ENCODE measurements at regions not wholly inside any gene's neighbourhood (a gene's known extent, or its start where the extent isn't known, plus 50 kb on each side); places are given as distances from the start of the nearest gene placed in this dataset.

GRCh38 chr13:32947411-32948276 is 68.6 kb upstream of the KL start:
- Mint-ChIP-seq H3K36me3 (ENCODE audit: insufficient read depth, unreplicated experiment) (no peaks in the 10 kb centered on the region), H3K4me1 (ENCODE audit: insufficient read depth, unreplicated experiment) (no peaks in the 10 kb centered on the region), H3K27me3 (ENCODE audit: insufficient read depth, unreplicated experiment) (no peaks in the 10 kb centered on the region), H3K4me3 (ENCODE audit: unreplicated experiment) (no peak overlapping the region), H3K9me3 (ENCODE audit: unreplicated experiment) (peaks cover 13% of the 10 kb centered on the region), H3K27ac (ENCODE audit: low read depth, unreplicated experiment) (no peak overlapping the region)
- no TSS peak for BruUV-seq (replicated peaks)
- DNase-seq (ENCODE audit: unreplicated experiment), result no peak
- POLR2A ChIA-PET, result interaction anchor here (1.2 kb wide), 1 partner anchor 9 kb away, joined by 3 read pairs; no protein-coding TSS in a partner anchor
- TF ChIP-seq CTCF (IDR thresholded peaks at IDR 0.05; ENCODE audit: unreplicated experiment), result no peak
- CTCF ChIA-PET, result no interaction called here
- intact Hi-C loops (cut with micrococcal nuclease), result no loop called here

- intact Hi-C loops (cut with micrococcal nuclease), result no loop called here
- Mint-ChIP-seq H3K27ac (ENCODE audit: low read depth, unreplicated experiment) (no peak overlapping the region), H3K4me1 (ENCODE audit: insufficient read depth, unreplicated experiment) (no peaks in the 10 kb centered on the region), H3K4me3 (ENCODE audit: unreplicated experiment) (no peak overlapping the region), H3K9me3 (ENCODE audit: unreplicated experiment) (peaks cover 12% of the 10 kb centered on the region), H3K27me3 (ENCODE audit: insufficient read depth, unreplicated experiment) (no peaks in the 10 kb centered on the region), H3K36me3 (ENCODE audit: insufficient read depth, unreplicated experiment) (no peaks in the 10 kb centered on the region)
- CTCF ChIA-PET, result no interaction called here
- TF ChIP-seq CTCF (IDR thresholded peaks at IDR 0.05; ENCODE audit: unreplicated experiment), result no peak
- POLR2A ChIA-PET, result no interaction called here
- BruUV-seq (replicated peaks), result no TSS peak
- no peak for DNase-seq (ENCODE audit: unreplicated experiment)
Observed at GRCh38 chr13:32949820-32950219, 66.4 kb upstream of the KL start.

GRCh38 chr13:32951580-32951979 is 64.6 kb upstream of the KL start:
- TF ChIP-seq CTCF (IDR thresholded peaks at IDR 0.05; ENCODE audit: unreplicated experiment), result no peak
- POLR2A ChIA-PET, result no interaction called here
- CTCF ChIA-PET, result interaction anchor here (0.7 kb wide), 1 partner anchor 95 kb away, joined by 3 read pairs; no protein-coding TSS in a partner anchor
- no peaks in the 10 kb centered on the region for H3K4me1 Mint-ChIP-seq (ENCODE audit: insufficient read depth, unreplicated experiment)
- H3K4me3 Mint-ChIP-seq (ENCODE audit: unreplicated experiment), result no peak overlapping the region
- H3K9me3 Mint-ChIP-seq (ENCODE audit: unreplicated experiment), result no peaks in the 10 kb centered on the region
- H3K36me3 Mint-ChIP-seq (ENCODE audit: insufficient read depth, unreplicated experiment), result no peaks in the 10 kb centered on the region
- intact Hi-C loops (cut with micrococcal nuclease), result no loop called here
- BruUV-seq (replicated peaks), result no TSS peak
- DNase-seq (ENCODE audit: unreplicated experiment), result no peak
- no peak overlapping the region for H3K27ac Mint-ChIP-seq (ENCODE audit: low read depth, unreplicated experiment)
- H3K27me3 Mint-ChIP-seq (ENCODE audit: insufficient read depth, unreplicated experiment), result peaks cover under 1% of the 10 kb centered on the region

- BruUV-seq (replicated peaks), result no TSS peak
- no peak overlapping the region for H3K4me3 Mint-ChIP-seq (ENCODE audit: unreplicated experiment)
- H3K4me1 Mint-ChIP-seq (ENCODE audit: insufficient read depth, unreplicated experiment), result no peaks in the 10 kb centered on the region
- POLR2A ChIA-PET, result interaction anchor here (1.4 kb wide), 1 partner anchor 14 kb away, joined by 3 read pairs; no protein-coding TSS in a partner anchor
- no peak for DNase-seq (ENCODE audit: unreplicated experiment)
- CTCF ChIA-PET, result interaction anchor here (0.5 to 0.6 kb wide), 2 partner anchors 281 to 404 kb away, joined by 3 to 4 read pairs; no protein-coding TSS in a partner anchor
- H3K36me3 Mint-ChIP-seq (ENCODE audit: insufficient read depth, unreplicated experiment), result no peaks in the 10 kb centered on the region
- H3K27me3 Mint-ChIP-seq (ENCODE audit: insufficient read depth, unreplicated experiment), result peaks cover 13% of the 10 kb centered on the region
- no peak overlapping the region for H3K27ac Mint-ChIP-seq (ENCODE audit: low read depth, unreplicated experiment)
- TF ChIP-seq CTCF (IDR thresholded peaks at IDR 0.05; ENCODE audit: unreplicated experiment), result no peak
- no peaks in the 10 kb centered on the region for H3K9me3 Mint-ChIP-seq (ENCODE audit: unreplicated experiment)
- intact Hi-C loops (cut with micrococcal nuclease), result no loop called here
Observed at GRCh38 chr13:32955881-32956594, 60.2 kb upstream of the KL start.

Measured in MCF 10A (cell line).